AG20443 (cell line): ENCODE measurements at regions not wholly inside any gene's neighbourhood (a gene's known extent, or its start where the extent isn't known, plus 50 kb on each side); places are given as distances from the start of the nearest gene placed in this dataset.

Experiments
- DNase-seq: peaks from one replicate; pipeline ENCODE4 v3.0.0; 2012; ENCODE audit warnings: low spot score, mixed read lengths

- no peak for DNase-seq
Observed at GRCh38 chr1:110816945-110817344, 56.0 kb upstream of the CD53 start.

- DNase-seq, result no peak
Observed at GRCh38 chr1:110811529-110811928, 61.4 kb upstream of the CD53 start.

GRCh38 chr1:110800079-110800478, 72.9 kb upstream of the CD53 start:
- no peak for DNase-seq

GRCh38 chr1:110798691-110799256, 74.2 kb upstream of the CD53 start:
- no peak for DNase-seq

- DNase-seq, result no peak
Observed at GRCh38 chr1:110788673-110789072, 84.3 kb upstream of the CD53 start.

- no peak for DNase-seq
Observed at GRCh38 chr1:110787328-110788071, 85.4 kb upstream of the CD53 start.

- DNase-seq, result no peak
Observed at GRCh38 chr1:110786802-110787327, 86.1 kb upstream of the CD53 start.

GRCh38 chr1:110785612-110786011, 87.3 kb upstream of the CD53 start:
- DNase-seq, result no peak

- no peak for DNase-seq
Observed at GRCh38 chr1:110785055-110785454, 87.9 kb upstream of the CD53 start.

GRCh38 chr1:110783292-110783918, 89.5 kb upstream of the CD53 start:
- DNase-seq, result peak; percentile 76

GRCh38 chr1:110781525-110781924, 91.4 kb upstream of the CD53 start:
- DNase-seq, result no peak

- peak; percentile 76 for DNase-seq
Observed at GRCh38 chr1:110780600-110781484, 92.1 kb upstream of the CD53 start.

GRCh38 chr1:110779636-110780035, 93.3 kb upstream of the CD53 start:
- no peak for DNase-seq

GRCh38 chr1:110778821-110779220, 94.1 kb upstream of the CD53 start:
- no peak for DNase-seq

- DNase-seq, result no peak
Observed at GRCh38 chr1:110777228-110777627, 95.7 kb upstream of the CD53 start.

GRCh38 chr1:110774398-110774797, 98.5 kb upstream of the CD53 start:
- no peak for DNase-seq

GRCh38 chr1:110773813-110774212, 99.1 kb upstream of the KCNA3 start:
- no peak for DNase-seq

- no peak for DNase-seq
Observed at GRCh38 chr1:110771245-110772022, 96.7 kb upstream of the KCNA3 start.

- no peak for DNase-seq
Observed at GRCh38 chr1:110770832-110771231, 96.1 kb upstream of the KCNA3 start.

- no peak for DNase-seq
Observed at GRCh38 chr1:110768605-110769004, 93.9 kb upstream of the KCNA3 start.

- no peak for DNase-seq
Observed at GRCh38 chr1:110766336-110766647, 91.6 kb upstream of the KCNA3 start.
